Peyer's patch (tissue), 4 donors: ENCODE measurements at regions not wholly inside any gene's neighbourhood (a gene's known extent, or its start where the extent isn't known, plus 50 kb on each side); places are given as distances from the start of the nearest gene placed in this dataset.

Source experiments
- DNase-seq, 3 donors: peaks; one replicate each; pipeline ENCODE4 v3.0.0-alpha.2; 2017 to 2019
- H3K27ac ChIP-seq, 4 donors: fragments of 200-600 bp; sonication (generic); one replicate each; pipeline ENCODE4 v1.5.1; 2016 to 2019
- H3K27me3 ChIP-seq, 2 donors: fragments of 200-600 bp; sonication (generic); one replicate each; pipeline ENCODE4 v1.5.1; 2019
- H3K36me3 ChIP-seq, 3 donors: fragments of 200-600 bp; sonication (generic); one replicate each; pipeline ENCODE4 v1.5.1; 2016 to 2019
- H3K4me1 ChIP-seq, 4 donors: fragments of 200-600 bp; sonication (generic); one replicate each; pipeline ENCODE4 v1.5.1; 2016 to 2019
- H3K4me3 ChIP-seq, 4 donors: fragments of 200-600 bp; sonication (generic); 1 replicate in 3 of 4; 2 replicates in 1 of 4; pipeline ENCODE4 v1.5.1; 2016 to 2019; ENCODE audit warnings: mild to moderate bottlenecking in 1 of 4
- H3K9me3 ChIP-seq, 4 donors: fragments of 200-600 bp; sonication (generic); one replicate each; pipeline ENCODE4 v1.5.1; 2016 to 2019; ENCODE audit warnings: mild to moderate bottlenecking in 1 of 4
- POLR2A ChIP-seq, 2 donors: fragments of 450-650 bp; IDR thresholded peaks; one replicate each; pipeline ENCODE4 v1.5.1; 2017; ENCODE audit warnings: antibody characterized with exemption in 2 of 2, mild to moderate bottlenecking in 2 of 2, moderate library complexity in 2 of 2
- TF ChIP-seq, protein P1 (sequence below), 6 experiments: fragments of 450-650 bp in 4 of 6; fragments of 200-600 bp in 2 of 6; sonication (generic) in 1 of 6; IDR thresholded peaks; one replicate each; pipeline ENCODE4 v1.5.1; 2017 to 2019; ENCODE audit warnings: antibody characterized with exemption in 6 of 6, mild to moderate bottlenecking in 3 of 6, moderate library complexity in 1 of 6

DNA sequence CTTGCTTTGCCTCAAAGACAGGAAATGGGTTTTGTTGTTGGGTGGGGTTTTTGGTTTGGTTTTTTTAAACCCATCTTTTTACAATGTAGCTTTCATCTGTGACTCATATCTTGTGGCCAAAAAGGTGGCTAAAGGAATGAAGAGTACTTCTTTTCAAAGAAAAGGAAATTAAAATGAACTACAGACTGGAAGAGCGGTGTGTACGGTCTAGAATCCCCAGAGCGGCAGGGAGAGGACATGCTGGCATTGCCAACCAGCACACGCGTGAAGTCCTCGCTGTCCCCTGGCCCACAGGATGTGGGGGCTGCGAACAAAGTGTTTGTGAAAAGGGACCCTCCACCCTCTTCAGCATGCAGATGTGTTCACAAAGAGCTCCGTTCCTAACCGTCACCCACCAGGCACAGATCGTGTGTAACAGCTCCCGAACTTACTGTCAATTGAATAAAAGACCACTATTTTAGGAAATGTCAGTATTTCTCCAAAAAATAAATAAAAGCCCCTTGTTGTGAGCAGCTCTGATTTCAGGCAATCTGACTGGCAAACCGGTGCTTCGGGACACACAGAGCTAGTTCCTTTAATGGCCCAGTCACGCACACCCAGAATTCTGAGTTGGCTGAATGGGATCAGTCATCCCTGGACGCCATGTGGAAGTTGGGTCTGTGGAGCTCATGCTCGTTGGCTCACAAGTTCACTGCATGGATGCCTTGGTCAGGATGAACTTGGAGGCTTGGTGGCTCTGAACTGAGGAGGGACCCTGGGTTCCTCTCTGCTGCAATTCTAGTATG is 602.9 kb downstream of the NPHP4 start:
- Histone ChIP-seq H3K27me3 (no peaks in the 10 kb centered on the region), H3K36me3 (no peaks in the 10 kb centered on the region)
- DNase-seq, result peak in 1 of 3 donors; percentile 30

DNA sequence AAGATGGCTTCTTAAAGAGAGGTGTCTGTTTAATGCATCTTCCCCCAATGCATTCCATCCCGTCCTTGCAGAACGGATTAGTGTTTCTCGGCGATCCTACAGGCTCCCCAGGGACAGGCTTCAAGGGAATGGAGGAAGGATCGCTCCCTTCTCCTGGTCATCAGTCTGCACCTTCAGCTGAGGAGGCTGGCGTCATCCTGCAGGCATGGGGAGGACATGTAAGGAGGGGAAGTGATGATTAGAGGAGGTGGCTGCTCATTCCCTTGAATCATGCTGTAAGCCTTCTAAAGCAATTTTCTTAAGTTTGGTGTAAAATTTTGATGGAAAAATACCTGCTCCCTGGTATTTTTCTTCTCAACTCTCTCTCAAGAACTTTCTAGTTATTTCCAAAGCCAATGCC is 603.6 kb downstream of the NPHP4 start:
- H3K36me3 ChIP-seq, result no peaks in the 10 kb centered on the region
- TF ChIP-seq, protein P1, sequence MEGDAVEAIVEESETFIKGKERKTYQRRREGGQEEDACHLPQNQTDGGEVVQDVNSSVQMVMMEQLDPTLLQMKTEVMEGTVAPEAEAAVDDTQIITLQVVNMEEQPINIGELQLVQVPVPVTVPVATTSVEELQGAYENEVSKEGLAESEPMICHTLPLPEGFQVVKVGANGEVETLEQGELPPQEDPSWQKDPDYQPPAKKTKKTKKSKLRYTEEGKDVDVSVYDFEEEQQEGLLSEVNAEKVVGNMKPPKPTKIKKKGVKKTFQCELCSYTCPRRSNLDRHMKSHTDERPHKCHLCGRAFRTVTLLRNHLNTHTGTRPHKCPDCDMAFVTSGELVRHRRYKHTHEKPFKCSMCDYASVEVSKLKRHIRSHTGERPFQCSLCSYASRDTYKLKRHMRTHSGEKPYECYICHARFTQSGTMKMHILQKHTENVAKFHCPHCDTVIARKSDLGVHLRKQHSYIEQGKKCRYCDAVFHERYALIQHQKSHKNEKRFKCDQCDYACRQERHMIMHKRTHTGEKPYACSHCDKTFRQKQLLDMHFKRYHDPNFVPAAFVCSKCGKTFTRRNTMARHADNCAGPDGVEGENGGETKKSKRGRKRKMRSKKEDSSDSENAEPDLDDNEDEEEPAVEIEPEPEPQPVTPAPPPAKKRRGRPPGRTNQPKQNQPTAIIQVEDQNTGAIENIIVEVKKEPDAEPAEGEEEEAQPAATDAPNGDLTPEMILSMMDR (IDR thresholded peaks at IDR 0.05), result no peak
- no peak for TF ChIP-seq POLR2A (IDR thresholded peaks at IDR 0.05)
- no peaks in the 10 kb centered on the region for H3K9me3 ChIP-seq
- no peaks in the 10 kb centered on the region for H3K4me1 ChIP-seq
- H3K27me3 ChIP-seq, result no peaks in the 10 kb centered on the region
- no peak overlapping the region for H3K27ac ChIP-seq
- peak in 1 of 3 donors; percentile 10 for DNase-seq
- H3K4me3 ChIP-seq, result no peak overlapping the region

More for the DNA sequence above, 602.9 kb downstream of the NPHP4 start:
- Histone ChIP-seq H3K4me3 (no peak overlapping the region), H3K4me1 (no peaks in the 10 kb centered on the region), H3K9me3 (no peaks in the 10 kb centered on the region), H3K27ac (no peak overlapping the region)
- TF ChIP-seq, protein P1 (IDR thresholded peaks at IDR 0.05), result no peak
- TF ChIP-seq POLR2A (IDR thresholded peaks at IDR 0.05), result no peak

DNA sequence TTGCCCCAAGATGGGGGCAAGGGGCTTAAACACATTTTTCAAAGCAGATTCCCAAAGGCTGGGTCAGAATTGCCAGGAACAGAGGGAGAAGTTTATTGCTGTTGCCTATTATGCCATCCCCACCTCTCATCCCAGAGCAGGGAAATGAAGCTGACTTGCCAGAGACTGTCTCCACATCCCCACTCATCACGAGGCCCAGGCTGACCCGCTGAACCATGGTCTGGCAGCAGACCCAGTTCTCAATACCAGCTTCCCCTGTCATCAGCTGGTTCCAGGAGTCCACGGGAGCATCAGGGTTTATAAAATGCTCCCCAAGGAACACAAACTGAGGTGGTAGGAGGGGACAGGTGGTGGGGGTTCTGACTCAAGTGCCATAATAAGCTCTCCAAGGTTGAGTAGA is 605.9 kb downstream of the NPHP4 start:
- TF ChIP-seq, protein P1 (IDR thresholded peaks at IDR 0.05), result no peak
- TF ChIP-seq POLR2A (IDR thresholded peaks at IDR 0.05), result no peak
- Histone ChIP-seq H3K9me3 (no peaks in the 10 kb centered on the region), H3K27ac (no peak overlapping the region), H3K27me3 (no peaks in the 10 kb centered on the region), H3K36me3 (no peaks in the 10 kb centered on the region), H3K4me3 (no peak overlapping the region), H3K4me1 (no peaks in the 10 kb centered on the region)
- peak in 1 of 3 donors; percentile 15 for DNase-seq

DNA sequence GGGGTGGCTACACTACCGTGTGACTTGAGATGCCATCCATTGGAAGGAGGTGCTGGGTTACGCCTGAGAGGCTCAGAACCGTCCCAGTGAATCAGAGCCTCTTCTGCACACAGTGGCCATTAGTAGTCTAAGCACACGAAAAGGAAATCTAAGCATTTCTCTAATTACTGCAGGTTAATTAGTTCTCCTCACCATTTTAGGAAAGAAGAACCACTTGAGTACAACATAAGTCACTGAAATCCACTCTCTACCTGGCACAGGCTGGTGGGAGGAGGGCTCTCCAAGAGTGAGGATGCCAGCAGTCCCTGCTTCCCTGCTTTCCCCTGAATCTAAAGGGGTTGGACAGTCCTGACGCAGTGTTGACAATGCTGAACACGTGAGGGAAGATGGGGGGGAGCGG is 606.3 kb downstream of the NPHP4 start:
- Histone ChIP-seq H3K27me3 (no peaks in the 10 kb centered on the region), H3K36me3 (no peaks in the 10 kb centered on the region)

DNA sequence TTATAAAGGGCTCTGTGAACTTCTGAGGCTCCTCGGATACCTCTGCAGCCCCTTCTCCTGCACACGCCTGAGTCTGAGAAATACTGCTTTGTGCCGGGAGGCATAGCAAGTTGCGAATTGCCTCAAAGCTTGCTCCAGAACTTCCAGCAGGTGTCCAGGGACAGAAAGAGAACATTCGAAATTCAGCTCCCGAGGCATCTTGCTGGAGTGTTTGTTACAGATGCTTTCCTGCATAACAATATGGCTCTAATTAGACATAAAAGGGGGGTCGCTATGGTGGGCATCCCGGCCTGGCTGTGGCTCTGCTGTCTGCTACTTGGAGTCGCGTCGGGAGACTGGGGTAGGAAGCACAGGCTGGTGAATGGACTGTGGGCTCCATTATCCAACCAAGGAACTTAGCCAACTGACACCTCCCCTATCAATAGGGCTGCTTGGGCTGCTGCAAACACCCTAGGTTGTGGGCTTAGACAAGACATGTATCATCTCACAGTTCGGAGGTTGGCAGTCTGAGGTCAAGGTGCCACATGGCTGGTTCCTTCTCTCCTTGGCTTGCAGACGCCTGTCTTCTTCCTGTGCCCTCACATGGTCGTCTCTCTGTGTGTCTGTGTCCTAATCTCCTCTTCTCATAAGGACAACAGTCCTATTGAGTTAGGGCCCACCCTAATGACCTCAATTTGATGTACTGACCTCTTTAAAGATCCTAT is 607.0 kb downstream of the NPHP4 start:
- no peak overlapping the region for H3K4me3 ChIP-seq
- H3K4me1 ChIP-seq, result no peaks in the 10 kb centered on the region
- H3K27me3 ChIP-seq, result no peaks in the 10 kb centered on the region
- TF ChIP-seq POLR2A (IDR thresholded peaks at IDR 0.05), result no peak
- TF ChIP-seq, protein P1 (IDR thresholded peaks at IDR 0.05), result no peak
- no peaks in the 10 kb centered on the region for H3K36me3 ChIP-seq
- no peak overlapping the region for H3K27ac ChIP-seq
- no peaks in the 10 kb centered on the region for H3K9me3 ChIP-seq
- DNase-seq, result peak in 1 of 3 donors; percentile 1

More for the DNA sequence above, 606.3 kb downstream of the NPHP4 start:
- H3K4me3 ChIP-seq, result no peak overlapping the region
- DNase-seq, result peak in 1 of 3 donors; percentile 8
- no peak overlapping the region for H3K27ac ChIP-seq
- TF ChIP-seq, protein P1 (IDR thresholded peaks at IDR 0.05), result no peak
- no peak for TF ChIP-seq POLR2A (IDR thresholded peaks at IDR 0.05)
- no peaks in the 10 kb centered on the region for H3K9me3 ChIP-seq
- H3K4me1 ChIP-seq, result no peaks in the 10 kb centered on the region
